ENCODE measurements at regions not wholly inside any gene's neighbourhood (a gene's known extent, or its start where the extent isn't known, plus 50 kb on each side); places are given as distances from the start of the nearest gene placed in this dataset.

DNA sequence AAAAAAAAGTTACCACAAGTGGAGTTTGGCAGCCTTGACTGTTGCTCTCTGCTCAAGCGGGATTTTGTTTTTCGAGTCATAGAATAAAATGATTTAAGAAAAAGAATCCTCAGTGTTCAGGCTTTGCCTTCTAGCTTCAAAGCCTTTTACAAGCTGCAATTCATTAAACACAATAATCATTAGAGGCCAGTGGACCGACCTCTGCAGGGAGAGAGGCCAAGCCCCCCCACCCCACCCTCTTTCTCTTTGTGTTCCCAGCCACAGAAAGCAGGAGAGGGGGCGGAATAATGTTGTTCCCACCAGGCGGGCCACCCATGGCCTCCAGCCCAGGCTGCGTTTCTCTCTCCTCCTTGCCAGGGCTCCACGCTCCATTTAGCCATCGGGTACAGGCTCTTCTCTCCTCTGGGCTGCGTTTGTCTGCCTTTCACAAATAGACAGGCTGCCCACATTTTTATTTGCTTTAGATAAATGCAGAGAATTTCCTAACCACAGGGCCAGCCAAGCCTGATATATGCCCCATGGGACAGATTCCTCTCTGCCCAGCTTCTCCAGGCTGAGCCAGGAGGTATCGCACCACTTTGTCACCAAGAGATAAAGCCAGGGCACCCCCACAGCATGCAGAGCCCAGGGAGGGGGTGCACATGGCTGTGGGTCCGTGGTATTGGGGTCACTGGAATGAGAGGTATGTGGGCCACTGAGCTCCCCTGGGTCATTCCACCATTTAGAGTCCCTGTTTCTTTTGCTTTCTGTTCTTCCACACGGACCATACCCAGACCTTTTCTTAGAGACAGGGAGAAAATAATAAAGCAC, 318.8 kb downstream of the PIK3R1 start:
- no peak for DNase-seq (ENCODE audit: low read depth in 2 of 2)

DNA sequence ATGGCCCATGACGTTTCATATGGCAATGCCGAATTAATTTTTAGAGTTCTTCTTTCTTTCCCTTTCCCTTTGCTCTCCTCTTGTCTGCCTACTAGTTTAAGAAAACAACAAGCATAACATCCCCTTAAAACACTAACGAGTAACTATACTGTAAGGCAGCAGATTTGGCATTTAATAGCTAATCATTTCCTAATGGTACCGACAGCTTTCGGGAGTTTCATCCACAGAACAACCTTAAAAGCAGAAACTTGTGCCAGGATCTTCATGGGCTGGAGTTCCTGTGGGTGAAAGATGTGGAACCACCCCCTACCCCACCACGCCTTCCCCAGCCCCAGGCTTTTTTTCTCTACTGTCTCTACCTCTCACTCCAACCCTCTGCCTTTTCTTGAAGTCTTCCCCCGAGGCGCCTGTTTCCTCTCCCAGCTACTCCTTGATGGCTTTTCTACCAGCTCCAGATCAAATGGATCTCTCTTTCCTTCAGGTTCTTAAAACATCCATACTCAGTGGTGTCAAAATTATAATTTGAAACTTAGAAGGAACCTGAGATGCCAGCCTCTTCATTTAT, 319.5 kb downstream of the PIK3R1 start:
- no peak for DNase-seq (ENCODE audit: low read depth in 2 of 2)

GRCh38 chr5:68538814-68539420, 323.4 kb downstream of the PIK3R1 start:
- no peak for DNase-seq (ENCODE audit: low read depth in 2 of 2)

- no peak for DNase-seq (ENCODE audit: low read depth in 2 of 2)
Observed at GRCh38 chr5:68540798-68541590, 325.4 kb downstream of the PIK3R1 start.

DNA sequence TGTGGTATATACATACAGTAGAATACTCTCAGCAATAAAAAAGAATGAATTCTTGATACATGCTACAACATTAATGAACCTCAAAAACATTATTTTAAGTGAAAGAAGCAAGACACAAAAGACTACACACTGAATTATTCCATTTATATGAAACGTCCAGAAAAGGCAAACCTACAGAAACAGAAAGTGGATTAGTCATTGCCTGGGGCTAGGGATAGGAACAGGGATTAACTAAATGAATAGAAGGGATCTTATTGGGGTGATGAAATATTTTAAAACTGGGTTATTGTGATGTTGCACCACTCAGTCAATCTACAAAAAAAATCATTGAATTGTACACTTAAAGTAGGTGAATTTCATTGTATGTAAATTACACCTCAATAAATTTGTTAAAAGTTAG, 326.7 kb downstream of the PIK3R1 start:
- no peak for DNase-seq (ENCODE audit: low read depth in 2 of 2)

GRCh38 chr5:68543212-68543611, 327.7 kb downstream of the PIK3R1 start:
- no peak for DNase-seq (ENCODE audit: low read depth in 2 of 2)

DNA sequence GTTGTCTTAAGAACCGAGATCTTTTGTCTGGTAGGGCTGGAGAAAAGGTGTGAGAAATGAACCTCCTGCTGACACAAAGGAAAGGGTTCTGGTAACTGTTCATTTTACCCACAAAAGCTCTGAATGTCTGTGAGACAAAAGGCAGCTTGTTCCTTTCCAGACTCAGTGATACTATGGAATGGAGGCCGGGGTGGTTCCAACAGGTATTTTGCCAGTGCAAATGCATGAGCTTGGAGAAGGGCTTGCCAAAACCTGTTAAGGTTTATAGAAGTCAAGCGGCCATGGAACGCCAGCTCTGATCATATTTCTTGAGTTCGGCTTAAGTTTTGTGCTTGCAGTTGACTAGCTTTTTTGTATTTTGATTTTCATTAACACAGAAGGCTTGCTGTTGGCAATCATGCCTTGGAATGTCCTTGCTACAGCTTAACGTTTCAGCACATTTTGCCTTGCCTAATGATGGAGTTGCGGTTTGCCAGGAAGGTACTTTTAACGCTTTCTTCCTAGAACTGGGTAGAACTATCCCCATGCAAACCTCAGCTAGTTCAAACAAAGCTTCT, 328.6 kb downstream of the PIK3R1 start:
- DNase-seq (ENCODE audit: low read depth in 2 of 2): no peak

DNA sequence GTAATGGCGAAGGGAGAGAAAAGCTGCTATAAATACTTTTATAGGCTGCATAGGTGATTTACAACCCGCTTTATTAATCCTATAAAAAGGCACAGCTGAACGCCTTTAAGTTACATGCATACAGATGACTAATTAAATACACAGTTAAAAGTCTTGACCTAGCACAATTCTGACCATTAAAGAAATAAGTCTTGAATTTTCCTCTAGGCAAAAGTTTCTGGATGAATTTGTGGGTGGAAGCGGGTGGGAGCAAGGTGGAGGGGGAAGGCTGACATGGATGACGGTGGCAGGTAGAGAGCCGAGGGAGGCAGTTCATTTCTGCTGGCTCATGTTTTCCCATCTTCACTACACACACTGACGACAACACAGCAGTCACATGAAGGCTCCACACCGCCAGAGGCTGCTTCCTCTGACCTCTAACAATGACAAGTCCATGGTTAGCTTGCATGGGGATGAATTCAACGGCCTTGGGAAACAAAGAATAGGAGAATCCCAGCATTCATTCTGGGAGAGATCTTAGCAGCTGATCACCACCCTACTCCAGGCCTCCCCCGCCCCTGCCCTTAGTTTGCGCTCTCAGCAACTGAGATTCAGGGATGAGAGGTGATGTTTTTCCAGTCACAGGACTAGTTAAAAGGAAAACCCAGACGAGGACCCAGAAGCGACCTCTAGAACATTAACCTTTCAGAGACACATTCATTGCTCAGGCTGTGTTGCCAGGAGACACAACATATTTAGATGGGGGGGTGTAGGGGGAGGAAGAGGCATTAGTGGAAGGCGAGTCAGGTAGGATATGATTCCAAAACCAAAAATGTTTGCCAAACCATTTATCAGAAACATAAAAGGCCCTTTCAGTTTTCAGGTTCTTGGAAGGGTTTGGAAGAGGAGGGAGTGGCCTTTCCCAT, 329.3 kb downstream of the PIK3R1 start:
- no peak for DNase-seq (ENCODE audit: low read depth in 2 of 2)

DNA sequence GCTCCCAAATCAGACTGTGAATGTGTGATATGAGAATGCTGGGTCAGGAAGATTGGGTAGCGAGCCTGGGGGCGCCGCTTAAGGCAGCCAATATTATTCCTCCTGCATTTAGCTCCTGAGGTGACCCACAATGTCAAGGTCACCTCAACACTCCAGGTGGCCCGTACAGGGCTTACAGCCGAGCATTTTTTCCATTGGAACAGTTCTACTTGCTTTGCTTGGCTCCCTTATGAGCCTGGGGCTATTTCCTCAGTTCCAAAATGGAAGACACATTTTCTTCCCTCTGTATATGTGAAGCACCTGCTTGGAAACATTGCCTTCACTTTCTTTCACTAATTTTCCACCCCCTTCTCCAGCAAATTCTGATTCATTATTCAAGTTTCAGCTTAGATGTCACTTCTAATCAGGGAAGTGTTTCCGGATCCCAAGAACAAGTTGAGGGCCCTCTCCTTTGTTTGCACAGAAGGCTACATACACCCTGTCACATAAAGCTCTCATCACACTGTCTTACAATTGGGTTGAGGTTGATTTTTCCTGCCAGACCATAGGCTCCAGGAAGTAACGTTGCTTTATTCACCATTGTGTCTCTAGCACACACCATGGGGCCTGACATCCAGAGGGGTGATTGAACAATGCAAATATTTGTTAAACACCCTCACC, 330.2 kb downstream of the PIK3R1 start:
- no peak for DNase-seq (ENCODE audit: low read depth in 2 of 2)

DNA sequence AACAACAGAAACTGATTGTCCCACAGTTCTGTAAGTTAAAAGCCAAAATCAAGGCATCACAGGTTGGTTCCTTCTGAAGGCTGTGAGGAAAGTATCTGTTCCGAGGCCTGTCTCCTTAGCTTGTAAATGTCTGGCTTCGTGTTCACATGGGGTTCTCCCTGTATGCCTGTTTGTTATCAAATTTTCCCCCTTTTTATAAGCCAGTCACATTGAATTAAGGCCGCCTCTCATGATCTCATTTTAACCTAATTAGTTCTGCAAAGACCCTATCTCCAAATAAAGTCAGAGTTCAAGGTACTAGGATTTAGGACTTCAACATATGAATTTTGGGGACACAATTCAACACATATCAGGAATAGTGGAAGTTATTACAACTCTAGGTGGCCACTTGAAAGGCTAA, 331.5 kb downstream of the PIK3R1 start:
- DNase-seq (ENCODE audit: low read depth in 2 of 2): no peak

GRCh38 chr5:68547622-68548021, 332.1 kb downstream of the PIK3R1 start:
- no peak for DNase-seq (ENCODE audit: low read depth in 2 of 2)

DNA sequence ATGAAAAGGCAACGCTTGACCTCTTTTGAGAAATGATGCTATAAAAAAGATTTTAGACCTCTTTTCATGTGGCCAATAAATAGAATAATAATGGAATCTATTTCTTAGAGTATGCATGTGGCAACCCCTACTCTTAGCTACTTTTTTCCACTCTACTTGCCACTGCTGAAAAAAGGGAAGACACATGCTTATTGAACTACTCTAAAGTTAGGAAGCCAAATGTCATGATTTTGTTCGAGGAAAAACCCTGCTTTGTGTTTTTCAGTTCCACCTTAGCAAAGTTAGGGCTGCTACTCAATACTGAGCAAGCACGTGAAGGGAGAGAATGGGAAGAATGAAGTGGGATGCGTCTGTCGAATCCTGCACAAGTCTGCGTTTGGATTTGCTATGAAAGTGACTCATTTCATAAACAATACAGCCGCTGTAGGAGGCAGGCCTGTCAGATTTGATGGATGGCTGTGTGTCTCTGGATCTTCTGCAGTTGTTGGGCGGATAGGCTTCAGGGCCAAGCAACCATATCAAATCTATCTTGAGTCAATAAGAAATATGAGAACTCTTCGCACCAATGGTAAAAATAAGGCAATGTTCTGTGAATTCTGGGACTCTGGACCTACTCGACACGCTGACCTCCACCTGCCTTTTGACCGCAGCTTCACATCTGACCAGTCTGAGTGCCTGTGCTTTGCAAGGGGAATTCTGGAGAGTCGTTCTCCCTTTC, 333.6 kb downstream of the PIK3R1 start:
- DNase-seq (ENCODE audit: low read depth in 2 of 2): no peak

DNA sequence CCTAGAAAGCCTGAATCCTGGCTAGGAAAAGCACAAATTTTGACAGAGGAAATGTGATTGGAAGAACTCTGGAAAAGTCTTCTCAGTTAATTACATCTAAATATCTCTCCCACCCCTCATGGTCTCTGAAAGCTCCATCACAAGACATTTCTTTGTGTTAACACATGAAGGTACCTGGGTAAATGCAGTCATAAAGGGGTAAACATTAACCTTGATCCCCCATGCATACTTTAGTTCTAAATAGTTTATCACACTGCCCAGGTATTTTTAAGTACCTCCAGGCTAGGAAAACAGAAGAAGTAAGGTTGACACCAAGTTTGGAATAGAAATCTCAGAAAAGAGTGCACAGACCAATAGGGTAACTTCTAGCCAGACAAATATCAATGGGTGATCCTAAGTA, 334.5 kb downstream of the PIK3R1 start:
- DNase-seq (ENCODE audit: low read depth in 2 of 2): no peak

DNA sequence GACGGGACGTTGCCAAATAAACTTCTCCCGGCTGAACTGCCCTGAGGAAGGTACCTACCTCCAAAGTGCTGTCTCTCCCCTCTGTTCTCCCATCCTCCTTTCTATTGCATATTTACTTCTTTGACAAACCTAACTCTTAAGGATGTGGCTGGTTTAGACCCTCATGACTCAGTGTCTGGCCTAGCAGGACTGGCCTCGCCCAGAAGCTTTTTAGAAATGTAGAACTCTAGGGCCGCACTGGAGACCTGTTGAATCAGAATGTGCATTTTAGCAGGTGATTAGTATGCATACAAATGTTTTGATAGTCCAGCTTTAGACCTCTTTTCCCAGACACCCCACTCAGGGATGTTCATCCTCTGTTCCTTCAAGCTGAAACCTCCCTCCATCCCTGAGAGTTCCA, 335.9 kb downstream of the PIK3R1 start:
- no peak for DNase-seq (ENCODE audit: low read depth in 2 of 2)

DNA sequence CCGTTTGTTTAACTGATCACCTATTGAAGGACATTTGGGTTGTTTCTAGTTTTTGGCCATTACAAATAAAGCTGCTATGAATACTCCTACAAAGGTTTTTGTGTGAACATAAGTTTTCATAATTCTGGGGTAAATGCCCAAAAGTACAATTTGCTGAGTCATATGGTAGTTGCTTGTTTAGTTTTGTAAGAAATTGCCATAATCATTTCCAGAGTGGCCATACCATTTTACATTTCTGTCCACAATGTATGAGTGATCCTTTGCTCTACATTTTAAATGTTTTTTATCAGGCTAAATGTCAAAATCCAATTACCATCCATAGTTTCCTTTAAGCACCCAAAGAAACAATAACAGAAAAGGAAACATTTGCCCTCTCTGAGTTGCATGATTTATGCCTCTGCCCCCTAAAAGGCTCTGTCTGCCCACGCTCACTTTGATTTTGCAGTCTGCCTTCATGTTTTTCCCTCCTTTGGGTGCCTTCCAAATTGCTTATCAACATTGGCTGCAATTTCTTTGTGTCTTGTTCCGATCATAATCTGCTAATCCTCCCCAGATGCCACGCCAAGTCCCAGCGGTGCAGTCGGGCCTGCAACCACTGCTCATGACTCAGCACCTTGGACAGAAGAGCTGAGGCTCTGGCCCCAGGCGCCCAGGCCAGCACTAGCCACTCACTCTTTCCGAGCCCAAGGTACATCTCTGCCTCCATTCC, 339.2 kb downstream of the PIK3R1 start:
- no peak for DNase-seq (ENCODE audit: low read depth in 2 of 2)

DNA sequence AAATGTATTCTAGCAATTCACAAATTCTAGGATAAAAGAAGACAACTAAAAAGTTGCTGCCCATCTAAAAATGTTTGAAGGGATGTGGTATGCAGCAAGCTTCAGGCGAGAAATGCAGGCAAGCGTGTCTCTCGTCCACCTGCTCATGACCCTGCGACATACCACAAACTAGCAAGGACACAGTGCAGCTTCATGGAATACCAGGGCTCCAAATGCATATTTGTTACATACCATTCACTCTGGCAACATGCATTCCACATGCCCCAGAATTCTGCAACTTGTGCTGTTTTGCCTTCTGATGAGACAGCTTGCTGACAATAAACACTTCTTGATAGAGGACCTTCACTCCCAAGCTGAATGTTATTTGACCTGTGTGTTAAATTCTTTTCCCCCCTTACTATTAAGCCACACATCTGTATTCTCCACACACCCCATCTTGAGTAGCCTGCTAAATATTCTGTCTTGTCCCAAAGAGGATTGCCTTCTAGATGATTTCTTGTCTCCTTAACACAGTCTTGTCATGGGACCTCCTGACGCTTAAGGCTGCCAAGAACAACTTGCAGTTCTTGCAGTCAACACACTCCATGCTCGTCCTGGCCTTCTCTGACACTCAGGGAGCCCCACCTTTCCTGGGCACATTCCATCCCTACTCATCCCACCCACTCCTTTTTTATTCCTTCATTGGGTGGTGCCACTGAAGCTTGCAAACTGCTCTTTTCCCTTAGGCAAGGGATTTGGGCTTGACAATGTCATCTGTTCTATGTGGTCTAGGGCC, 340.5 kb downstream of the PIK3R1 start:
- DNase-seq (ENCODE audit: low read depth in 2 of 2): no peak

DNA sequence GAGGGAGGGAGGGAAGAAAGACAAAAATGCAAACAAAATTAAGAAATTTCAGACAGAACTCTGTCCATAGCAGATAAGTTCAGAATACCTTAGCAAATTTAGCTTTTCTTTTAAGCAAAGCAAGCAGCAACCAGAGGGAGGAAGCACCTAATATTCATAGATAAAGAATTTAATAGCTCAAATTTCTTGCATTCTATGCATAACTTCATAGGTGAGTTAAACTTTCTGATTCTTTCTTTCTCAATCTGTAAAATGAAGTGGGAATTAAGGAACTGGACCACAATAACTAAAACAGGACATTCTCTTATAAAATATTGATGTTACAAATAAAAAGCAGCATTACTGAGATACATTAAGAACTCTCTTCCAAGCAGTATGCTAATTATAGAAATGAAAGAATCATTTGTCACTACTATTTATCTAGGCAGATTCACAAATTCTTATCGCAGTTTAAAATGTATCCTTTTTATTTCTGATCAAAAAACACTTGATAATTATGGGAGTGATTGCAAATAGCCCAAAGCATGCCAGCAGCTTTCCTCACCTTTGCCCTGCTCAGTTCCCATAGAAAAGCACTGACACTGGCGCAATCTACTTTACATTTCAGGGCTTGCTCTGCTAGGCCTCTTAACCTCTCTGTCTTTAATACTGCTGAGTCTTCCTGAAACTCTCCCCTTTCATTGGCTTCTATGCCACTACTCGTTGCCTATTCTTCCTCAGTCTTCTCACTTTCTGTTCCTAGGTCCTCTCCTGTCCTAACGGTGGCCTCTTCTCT, 341.8 kb downstream of the PIK3R1 start:
- no peak for DNase-seq (ENCODE audit: low read depth in 2 of 2)

DNA sequence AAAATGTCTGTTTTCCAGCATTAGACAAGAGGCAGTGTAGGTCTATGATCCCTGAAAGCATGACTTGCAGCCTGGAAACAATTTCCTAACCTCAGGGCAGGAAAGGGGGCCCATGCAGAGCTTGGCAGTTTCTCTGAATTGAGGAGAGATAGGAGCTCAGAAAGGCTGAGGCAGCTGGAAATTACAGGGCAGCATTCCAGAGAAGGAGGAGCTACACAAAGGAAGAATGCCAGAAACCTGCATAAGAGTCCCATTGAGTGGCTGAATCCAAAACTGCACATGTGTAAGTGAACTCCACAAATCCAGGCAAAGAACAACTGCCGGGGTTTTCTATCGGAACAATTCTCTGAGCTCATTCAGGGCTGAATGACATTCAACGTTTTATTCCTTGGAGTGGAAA, 346.8 kb downstream of the PIK3R1 start:
- DNase-seq (ENCODE audit: low read depth in 2 of 2): no peak
